ENCODE measurements at regions not wholly inside any gene's neighbourhood (a gene's known extent, or its start where the extent isn't known, plus 50 kb on each side); places are given as distances from the start of the nearest gene placed in this dataset.

- TF ChIP-seq CTCF (IDR thresholded peaks at IDR 0.05), result no peak
- ATAC-seq (ENCODE audit: insufficient number of reproducible peaks, low FRiP score, low read depth) (no peak), DNase-seq (ENCODE audit: low spot score) (no peak)
Measured at GRCh38 chr4:11532138-11532537, 103.4 kb upstream of the HS3ST1 start.

DNA sequence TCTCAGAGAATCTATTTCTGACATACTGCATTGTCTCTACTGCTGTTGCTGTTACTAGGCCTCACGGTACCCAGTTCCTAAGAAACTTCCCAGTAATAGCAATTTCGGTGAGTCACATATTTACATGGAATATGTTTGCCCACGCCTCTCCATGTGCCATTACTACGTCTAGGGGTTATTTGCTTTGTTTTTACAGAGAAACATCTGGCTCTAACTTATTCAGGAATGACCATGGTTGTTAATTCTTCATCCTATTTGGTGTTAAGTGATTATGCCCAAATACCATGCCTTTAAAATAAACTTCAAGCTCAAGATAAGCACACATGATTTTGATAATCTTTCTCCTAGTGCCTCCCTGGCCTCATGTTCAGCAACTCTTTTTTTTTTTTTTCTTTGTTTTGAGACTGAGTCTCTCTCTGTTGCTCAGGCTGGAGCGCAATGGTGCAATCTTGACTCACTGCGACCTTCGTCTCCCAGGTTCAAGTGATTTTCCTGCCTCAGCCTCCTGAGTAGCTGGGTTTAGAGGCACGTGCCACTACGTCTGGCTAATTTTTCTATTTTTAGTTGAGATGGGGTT lies 101.0 kb upstream of the HS3ST1 start:
- no peak for DNase-seq (ENCODE audit: low spot score)

More at GRCh38 chr4:11532138-11532537, 103.4 kb upstream of the HS3ST1 start:
- H3K27me3 ChIP-seq (replicated peaks; ENCODE audit: insufficient read depth), result no peaks in the 10 kb centered on the region
- no peaks in the 10 kb centered on the region for H3K36me3 ChIP-seq
- H3K4me3 ChIP-seq, result no peak overlapping the region
- H3K4me1 ChIP-seq (ENCODE audit: control insufficient read depth in 1 of 2, low read depth in 2 of 2), result no peaks in the 10 kb centered on the region
- no peak overlapping the region for H3K27ac ChIP-seq
- no peaks in the 10 kb centered on the region for H3K9me3 ChIP-seq

GRCh38 chr4:11525085-11525484 lies 96.4 kb upstream of the HS3ST1 start:
- Histone ChIP-seq H3K4me1 (ENCODE audit: control insufficient read depth in 1 of 2, low read depth in 2 of 2) (no peaks in the 10 kb centered on the region), H3K9me3 (no peaks in the 10 kb centered on the region), H3K4me3 (no peak overlapping the region), H3K27ac (no peak overlapping the region), H3K27me3 (replicated peaks; ENCODE audit: insufficient read depth) (no peaks in the 10 kb centered on the region), H3K36me3 (no peaks in the 10 kb centered on the region)
- DNase-seq (ENCODE audit: low spot score), result no peak
- ATAC-seq (ENCODE audit: insufficient number of reproducible peaks, low FRiP score, low read depth), result no peak
- no peak for TF ChIP-seq CTCF (IDR thresholded peaks at IDR 0.05)

More for the DNA sequence above, 101.0 kb upstream of the HS3ST1 start:
- TF ChIP-seq CTCF (IDR thresholded peaks at IDR 0.05), result no peak
- Histone ChIP-seq H3K36me3 (no peaks in the 10 kb centered on the region), H3K4me3 (no peak overlapping the region), H3K27ac (no peak overlapping the region), H3K27me3 (replicated peaks; ENCODE audit: insufficient read depth) (no peaks in the 10 kb centered on the region), H3K9me3 (no peaks in the 10 kb centered on the region), H3K4me1 (ENCODE audit: control insufficient read depth in 1 of 2, low read depth in 2 of 2) (no peaks in the 10 kb centered on the region)
- no peak for ATAC-seq (ENCODE audit: insufficient number of reproducible peaks, low FRiP score, low read depth)

DNA sequence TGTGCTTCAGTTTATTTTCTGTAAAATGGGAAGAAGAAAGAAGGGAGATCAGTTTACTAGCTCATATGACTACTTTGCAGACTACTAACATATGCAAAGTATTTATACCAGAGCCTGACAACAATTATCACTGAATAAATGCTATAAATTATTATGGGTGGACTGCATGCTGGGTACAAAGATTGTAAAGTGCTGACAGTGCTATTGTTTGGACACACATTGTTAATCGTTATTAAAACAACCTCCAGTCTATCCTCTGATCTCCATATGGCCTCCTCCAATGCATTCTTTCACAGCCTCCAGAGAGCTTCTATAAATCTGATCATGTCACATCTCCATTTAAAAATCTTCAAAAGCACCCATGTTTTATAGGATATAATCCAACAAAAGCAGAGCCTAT lies 90.1 kb upstream of the HS3ST1 start:
- no peak for ATAC-seq (ENCODE audit: insufficient number of reproducible peaks, low FRiP score, low read depth)
- Histone ChIP-seq H3K27ac (no peak overlapping the region), H3K9me3 (no peaks in the 10 kb centered on the region), H3K27me3 (replicated peaks; ENCODE audit: insufficient read depth) (no peaks in the 10 kb centered on the region), H3K4me3 (no peak overlapping the region), H3K4me1 (ENCODE audit: control insufficient read depth in 1 of 2, low read depth in 2 of 2) (no peaks in the 10 kb centered on the region), H3K36me3 (no peaks in the 10 kb centered on the region)
- TF ChIP-seq CTCF (IDR thresholded peaks at IDR 0.05), result no peak
- no peak for DNase-seq (ENCODE audit: low spot score)

GRCh38 chr4:11514779-11515419 lies 86.2 kb upstream of the HS3ST1 start:
- Histone ChIP-seq H3K27ac (no peak overlapping the region), H3K36me3 (no peaks in the 10 kb centered on the region), H3K4me1 (ENCODE audit: control insufficient read depth in 1 of 2, low read depth in 2 of 2) (no peaks in the 10 kb centered on the region), H3K9me3 (no peaks in the 10 kb centered on the region), H3K4me3 (no peak overlapping the region), H3K27me3 (replicated peaks; ENCODE audit: insufficient read depth) (no peaks in the 10 kb centered on the region)
- TF ChIP-seq CTCF (IDR thresholded peaks at IDR 0.05), result no peak
- DNase-seq (ENCODE audit: low spot score) (no peak), ATAC-seq (ENCODE audit: insufficient number of reproducible peaks, low FRiP score, low read depth) (no peak)
